ENCODE measurements at regions not wholly inside any gene's neighbourhood (a gene's known extent, or its start where the extent isn't known, plus 50 kb on each side); places are given as distances from the start of the nearest gene placed in this dataset.

GRCh38 chr9:109935406-109936087, 155.5 kb downstream of the PALM2AKAP2 start:
- Histone ChIP-seq H3K27ac (ENCODE audit: low read depth in 1 of 3, low read length in 2 of 3) (no peak overlapping the region), H3K36me3 (ENCODE audit: control insufficient read depth in 3 of 3, insufficient read depth in 2 of 3, low read depth in 1 of 3, low read length in 3 of 3) (no peaks in the 10 kb centered on the region), H3K27me3 (ENCODE audit: control insufficient read depth in 3 of 3, insufficient read depth in 3 of 3, low read length in 3 of 3) (no peaks in the 10 kb centered on the region), H3K4me1 (ENCODE audit: control insufficient read depth in 3 of 3, insufficient read depth in 2 of 3, low read depth in 1 of 3, low read length in 2 of 3) (no peaks in the 10 kb centered on the region), H3K9me3 (ENCODE audit: control insufficient read depth in 2 of 2, insufficient read depth in 1 of 2, low read depth in 1 of 2, low read length in 1 of 2) (no peaks in the 10 kb centered on the region), H3K4me3 (ENCODE audit: low read depth in 1 of 3, low read length in 3 of 3) (no peak overlapping the region)
- FAIRE-seq (no peak), DNase-seq (no peak)
- WGBS, 3 donors, result 71 to 83% (median 77%) methylated on average over 1 of the region's 1 CpG

- Histone ChIP-seq H3K4me3 (ENCODE audit: low read depth in 1 of 3, low read length in 3 of 3) (no peak overlapping the region), H3K36me3 (ENCODE audit: control insufficient read depth in 3 of 3, insufficient read depth in 2 of 3, low read depth in 1 of 3, low read length in 3 of 3) (no peaks in the 10 kb centered on the region), H3K9me3 (ENCODE audit: control insufficient read depth in 2 of 2, insufficient read depth in 1 of 2, low read depth in 1 of 2, low read length in 1 of 2) (no peaks in the 10 kb centered on the region), H3K27me3 (ENCODE audit: control insufficient read depth in 3 of 3, insufficient read depth in 3 of 3, low read length in 3 of 3) (no peaks in the 10 kb centered on the region), H3K27ac (ENCODE audit: low read depth in 1 of 3, low read length in 2 of 3) (no peak overlapping the region), H3K4me1 (ENCODE audit: control insufficient read depth in 3 of 3, insufficient read depth in 2 of 3, low read depth in 1 of 3, low read length in 2 of 3) (no peaks in the 10 kb centered on the region)
- DNase-seq (no peak), FAIRE-seq (no peak)
- 75 to 86% (median 77%) methylated on average over 3 of the region's 3 CpGs for WGBS, 3 donors
These were observed 158.0 kb downstream of the PALM2AKAP2 start for GRCh38 chr9:109937861-109938453.

- DNase-seq, result no peak
- no peaks in the 10 kb centered on the region for H3K27me3 ChIP-seq (ENCODE audit: control insufficient read depth in 3 of 3, insufficient read depth in 3 of 3, low read length in 3 of 3)
- H3K27ac ChIP-seq (ENCODE audit: low read depth in 1 of 3, low read length in 2 of 3), result no peak overlapping the region
- H3K4me3 ChIP-seq (ENCODE audit: low read depth in 1 of 3, low read length in 3 of 3), result no peak overlapping the region
- H3K4me1 ChIP-seq (ENCODE audit: control insufficient read depth in 3 of 3, insufficient read depth in 2 of 3, low read depth in 1 of 3, low read length in 2 of 3), result no peaks in the 10 kb centered on the region
- FAIRE-seq, result no peak
- H3K36me3 ChIP-seq (ENCODE audit: control insufficient read depth in 3 of 3, insufficient read depth in 2 of 3, low read depth in 1 of 3, low read length in 3 of 3), result no peaks in the 10 kb centered on the region
- no peaks in the 10 kb centered on the region for H3K9me3 ChIP-seq (ENCODE audit: control insufficient read depth in 2 of 2, insufficient read depth in 1 of 2, low read depth in 1 of 2, low read length in 1 of 2)
These were observed 159.8 kb downstream of the PALM2AKAP2 start for GRCh38 chr9:109939698-109940342.

- H3K9me3 ChIP-seq (ENCODE audit: control insufficient read depth in 2 of 2, insufficient read depth in 1 of 2, low read depth in 1 of 2, low read length in 1 of 2), result no peaks in the 10 kb centered on the region
- H3K36me3 ChIP-seq (ENCODE audit: control insufficient read depth in 3 of 3, insufficient read depth in 2 of 3, low read depth in 1 of 3, low read length in 3 of 3), result no peaks in the 10 kb centered on the region
- no peak overlapping the region for H3K27ac ChIP-seq (ENCODE audit: low read depth in 1 of 3, low read length in 2 of 3)
- WGBS, 3 donors, result 68 to 84% (median 79%) methylated on average over 3 of the region's 3 CpGs
- FAIRE-seq, result no peak
- DNase-seq, result no peak
- H3K27me3 ChIP-seq (ENCODE audit: control insufficient read depth in 3 of 3, insufficient read depth in 3 of 3, low read length in 3 of 3), result no peaks in the 10 kb centered on the region
- no peaks in the 10 kb centered on the region for H3K4me1 ChIP-seq (ENCODE audit: control insufficient read depth in 3 of 3, insufficient read depth in 2 of 3, low read depth in 1 of 3, low read length in 2 of 3)
- peak overlapping the region in 1 of 3 donors; percentile 4 for H3K4me3 ChIP-seq (ENCODE audit: low read depth in 1 of 3, low read length in 3 of 3)
These were observed 160.6 kb downstream of the PALM2AKAP2 start for GRCh38 chr9:109940561-109940960.

- DNase-seq, result no peak
- H3K27me3 ChIP-seq (ENCODE audit: control insufficient read depth in 3 of 3, insufficient read depth in 3 of 3, low read length in 3 of 3), result no peaks in the 10 kb centered on the region
- FAIRE-seq, result no peak
- H3K36me3 ChIP-seq (ENCODE audit: control insufficient read depth in 3 of 3, insufficient read depth in 2 of 3, low read depth in 1 of 3, low read length in 3 of 3), result no peaks in the 10 kb centered on the region
- no peak overlapping the region for H3K27ac ChIP-seq (ENCODE audit: low read depth in 1 of 3, low read length in 2 of 3)
- H3K4me3 ChIP-seq (ENCODE audit: low read depth in 1 of 3, low read length in 3 of 3), result no peak overlapping the region
- no peaks in the 10 kb centered on the region for H3K4me1 ChIP-seq (ENCODE audit: control insufficient read depth in 3 of 3, insufficient read depth in 2 of 3, low read depth in 1 of 3, low read length in 2 of 3)
- WGBS, 3 donors, result 98 to 100% (median 100%) methylated on average over 1 of the region's 1 CpG
- no peaks in the 10 kb centered on the region for H3K9me3 ChIP-seq (ENCODE audit: control insufficient read depth in 2 of 2, insufficient read depth in 1 of 2, low read depth in 1 of 2, low read length in 1 of 2)
These were observed 161.8 kb downstream of the PALM2AKAP2 start for GRCh38 chr9:109941771-109942170.

GRCh38 chr9:109945573-109945972, 165.6 kb downstream of the PALM2AKAP2 start:
- no peak overlapping the region for H3K27ac ChIP-seq (ENCODE audit: low read depth in 1 of 3, low read length in 2 of 3)
- H3K4me3 ChIP-seq (ENCODE audit: low read depth in 1 of 3, low read length in 3 of 3), result no peak overlapping the region
- no peaks in the 10 kb centered on the region for H3K27me3 ChIP-seq (ENCODE audit: control insufficient read depth in 3 of 3, insufficient read depth in 3 of 3, low read length in 3 of 3)
- DNase-seq (no peak), FAIRE-seq (no peak)
- H3K36me3 ChIP-seq (ENCODE audit: control insufficient read depth in 3 of 3, insufficient read depth in 2 of 3, low read depth in 1 of 3, low read length in 3 of 3), result no peaks in the 10 kb centered on the region
- WGBS, 3 donors, result 44 to 90% (median 61%) methylated on average over 1 of the region's 1 CpG
- peaks cover 0 to 3% (median 0%) of the 10 kb centered on the region in 3 donors for H3K4me1 ChIP-seq (ENCODE audit: control insufficient read depth in 3 of 3, insufficient read depth in 2 of 3, low read depth in 1 of 3, low read length in 2 of 3)
- no peaks in the 10 kb centered on the region for H3K9me3 ChIP-seq (ENCODE audit: control insufficient read depth in 2 of 2, insufficient read depth in 1 of 2, low read depth in 1 of 2, low read length in 1 of 2)

GRCh38 chr9:109948453-109948852, 168.5 kb downstream of the PALM2AKAP2 start:
- no peak for FAIRE-seq
- peaks cover 0 to 9% (median 0%) of the 10 kb centered on the region in 3 donors for H3K4me1 ChIP-seq (ENCODE audit: control insufficient read depth in 3 of 3, insufficient read depth in 2 of 3, low read depth in 1 of 3, low read length in 2 of 3)
- H3K27me3 ChIP-seq (ENCODE audit: control insufficient read depth in 3 of 3, insufficient read depth in 3 of 3, low read length in 3 of 3), result no peaks in the 10 kb centered on the region
- no peak overlapping the region for H3K27ac ChIP-seq (ENCODE audit: low read depth in 1 of 3, low read length in 2 of 3)
- no peak for DNase-seq
- H3K36me3 ChIP-seq (ENCODE audit: control insufficient read depth in 3 of 3, insufficient read depth in 2 of 3, low read depth in 1 of 3, low read length in 3 of 3), result no peaks in the 10 kb centered on the region
- 78 to 90% (median 85%) methylated on average over 1 of the region's 1 CpG for WGBS, 3 donors
- no peaks in the 10 kb centered on the region for H3K9me3 ChIP-seq (ENCODE audit: control insufficient read depth in 2 of 2, insufficient read depth in 1 of 2, low read depth in 1 of 2, low read length in 1 of 2)
- H3K4me3 ChIP-seq (ENCODE audit: low read depth in 1 of 3, low read length in 3 of 3), result no peak overlapping the region

- WGBS, 3 donors, result 44 to 59% (median 46%) methylated on average over 7 of the region's 7 CpGs
- no peaks in the 10 kb centered on the region for H3K27me3 ChIP-seq (ENCODE audit: control insufficient read depth in 3 of 3, insufficient read depth in 3 of 3, low read length in 3 of 3)
- FAIRE-seq (no peak), DNase-seq (peak; percentile 17 to 53)
- no peaks in the 10 kb centered on the region for H3K9me3 ChIP-seq (ENCODE audit: control insufficient read depth in 2 of 2, insufficient read depth in 1 of 2, low read depth in 1 of 2, low read length in 1 of 2)
- H3K36me3 ChIP-seq (ENCODE audit: control insufficient read depth in 3 of 3, insufficient read depth in 2 of 3, low read depth in 1 of 3, low read length in 3 of 3), result no peaks in the 10 kb centered on the region
- H3K27ac ChIP-seq (ENCODE audit: low read depth in 1 of 3, low read length in 2 of 3), result peak overlapping the region in 1 of 3 donors; percentile 49
- H3K4me3 ChIP-seq (ENCODE audit: low read depth in 1 of 3, low read length in 3 of 3), result peak overlapping the region in 1 of 3 donors; percentile 1
- H3K4me1 ChIP-seq (ENCODE audit: control insufficient read depth in 3 of 3, insufficient read depth in 2 of 3, low read depth in 1 of 3, low read length in 2 of 3), result peaks cover 0 to 9% (median 0%) of the 10 kb centered on the region in 3 donors
These were observed 170.9 kb downstream of the PALM2AKAP2 start for GRCh38 chr9:109950710-109951443.

All from small intestine (tissue), 7 donors.